GM06990 (cell line): ENCODE measurements at regions not wholly inside any gene's neighbourhood (a gene's known extent, or its start where the extent isn't known, plus 50 kb on each side); places are given as distances from the start of the nearest gene placed in this dataset.

ENCODE experiments used
- DNase-seq: peaks from one replicate; pipeline ENCODE4 v3.0.0-alpha.2; 2011; ENCODE audit not compliant: insufficient read length; ENCODE audit errors: extremely low read depth
- H3K27me3 ChIP-seq: replicated peaks from 2 replicates; pipeline ENCODE4 v1.6.0; 2011; ENCODE audit warnings: low read length; ENCODE audit not compliant: control insufficient read depth, insufficient read depth
- H3K36me3 ChIP-seq: 2 replicates; pipeline ENCODE4 v1.5.1; 2011; ENCODE audit warnings: low read length; ENCODE audit not compliant: control insufficient read depth, insufficient read depth
- H3K4me3 ChIP-seq: replicated peaks from 2 replicates; pipeline ENCODE4 v1.5.1; 2011; ENCODE audit warnings: low read depth, mild to moderate bottlenecking, control low read depth, low read length
- TF ChIP-seq, protein P1 (sequence below): IDR thresholded peaks from 2 replicates; pipeline ENCODE4 v1.5.1; 2011; ENCODE audit warnings: low read length, control low read depth, mild to moderate bottlenecking, inconsistent platforms; ENCODE audit not compliant: insufficient read depth, poor library complexity, severe bottlenecking

GRCh38 chr3:102980355-102980696, 545.5 kb downstream of the ZPLD1 start:
- TF ChIP-seq, protein P1, sequence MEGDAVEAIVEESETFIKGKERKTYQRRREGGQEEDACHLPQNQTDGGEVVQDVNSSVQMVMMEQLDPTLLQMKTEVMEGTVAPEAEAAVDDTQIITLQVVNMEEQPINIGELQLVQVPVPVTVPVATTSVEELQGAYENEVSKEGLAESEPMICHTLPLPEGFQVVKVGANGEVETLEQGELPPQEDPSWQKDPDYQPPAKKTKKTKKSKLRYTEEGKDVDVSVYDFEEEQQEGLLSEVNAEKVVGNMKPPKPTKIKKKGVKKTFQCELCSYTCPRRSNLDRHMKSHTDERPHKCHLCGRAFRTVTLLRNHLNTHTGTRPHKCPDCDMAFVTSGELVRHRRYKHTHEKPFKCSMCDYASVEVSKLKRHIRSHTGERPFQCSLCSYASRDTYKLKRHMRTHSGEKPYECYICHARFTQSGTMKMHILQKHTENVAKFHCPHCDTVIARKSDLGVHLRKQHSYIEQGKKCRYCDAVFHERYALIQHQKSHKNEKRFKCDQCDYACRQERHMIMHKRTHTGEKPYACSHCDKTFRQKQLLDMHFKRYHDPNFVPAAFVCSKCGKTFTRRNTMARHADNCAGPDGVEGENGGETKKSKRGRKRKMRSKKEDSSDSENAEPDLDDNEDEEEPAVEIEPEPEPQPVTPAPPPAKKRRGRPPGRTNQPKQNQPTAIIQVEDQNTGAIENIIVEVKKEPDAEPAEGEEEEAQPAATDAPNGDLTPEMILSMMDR: no peak
- no peaks in the 10 kb centered on the region for H3K36me3 ChIP-seq
- no peaks in the 10 kb centered on the region for H3K27me3 ChIP-seq
- DNase-seq: no peak
- H3K4me3 ChIP-seq: no peak overlapping the region

GRCh38 chr3:103002425-103003176, 567.8 kb downstream of the ZPLD1 start:
- H3K4me3 ChIP-seq: no peak overlapping the region
- H3K36me3 ChIP-seq: no peaks in the 10 kb centered on the region
- H3K27me3 ChIP-seq: no peaks in the 10 kb centered on the region
- TF ChIP-seq, protein P1: no peak
- no peak for DNase-seq

GRCh38 chr3:103006526-103007183, 571.8 kb downstream of the ZPLD1 start:
- TF ChIP-seq, protein P1: no peak
- DNase-seq: no peak
- Histone ChIP-seq H3K36me3 (no peaks in the 10 kb centered on the region), H3K4me3 (no peak overlapping the region), H3K27me3 (no peaks in the 10 kb centered on the region)

DNA sequence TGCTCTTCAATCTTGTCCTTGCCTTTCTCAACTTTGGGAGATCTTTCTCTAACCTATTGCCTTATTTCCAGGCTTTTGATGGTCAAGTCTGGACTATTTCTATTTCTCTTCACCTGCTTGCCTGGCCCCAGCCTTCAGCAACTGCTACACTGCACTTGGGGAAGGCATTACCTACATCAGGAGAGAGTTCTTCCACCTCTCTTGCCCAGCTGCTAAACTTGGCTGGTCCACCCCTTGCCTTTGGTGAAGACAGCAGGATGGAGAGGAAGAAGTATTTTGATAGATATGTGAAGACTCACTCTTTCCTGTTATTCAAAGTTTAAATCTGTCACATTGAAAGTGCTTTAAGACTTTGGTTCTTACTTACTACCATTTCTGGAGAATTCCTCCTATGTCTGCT, 574.8 kb downstream of the ZPLD1 start:
- no peak for DNase-seq
- TF ChIP-seq, protein P1: no peak
- Histone ChIP-seq H3K27me3 (no peaks in the 10 kb centered on the region), H3K36me3 (no peaks in the 10 kb centered on the region), H3K4me3 (no peak overlapping the region)

GRCh38 chr3:103025880-103026279, 591.1 kb downstream of the ZPLD1 start:
- Histone ChIP-seq H3K27me3 (no peaks in the 10 kb centered on the region), H3K4me3 (no peak overlapping the region), H3K36me3 (no peaks in the 10 kb centered on the region)
- DNase-seq: no peak
- TF ChIP-seq, protein P1: no peak
